T-cell (primary cell): ENCODE measurements at regions not wholly inside any gene's neighbourhood (a gene's known extent, or its start where the extent isn't known, plus 50 kb on each side); places are given as distances from the start of the nearest gene placed in this dataset.

Experiments used
- ATAC-seq, 4 experiments: fragments of 200-7000 bp in 3 of 4; fragments of 150-1000 bp in 1 of 4; cut with Tn5 transposase; replicated peaks in 1 of 4; 1 replicate in 3 of 4; 2 replicates in 1 of 4; pipeline ENCODE4 v1.10.0; 2021; ENCODE audit warnings: moderate library complexity in 3 of 4, mild to moderate bottlenecking in 2 of 4, moderate number of reproducible peaks in 1 of 4
- CTCF ChIA-PET, 2 donors: fragments of 300-600 bp; sonication (Branson Sonifier 250); formaldehyde crosslinking; loops; one replicate each; lab custom pipeline; 2022; ENCODE audit warnings: antibody characterized with exemption in 2 of 2; lab: Charles Lee
- POLR2A ChIA-PET, 2 donors: fragments of 300-600 bp; sonication (Branson Sonifier 250); formaldehyde crosslinking; loops; one replicate each; lab custom pipeline; 2022; ENCODE audit warnings: antibody characterized with exemption in 2 of 2; lab: Charles Lee
- DNase-seq, 35 experiments: peaks; one replicate each; pipeline versions ENCODE4 v3.0.0 to v3.0.0-alpha.2; 2013 to 2023
- H3K27ac ChIP-seq: one replicate; pipeline ENCODE4 v1.5.1; 2013; ENCODE audit warnings: low read length
- H3K27me3 ChIP-seq, 2 experiments: replicated peaks in 1 of 2; 1 replicate in 1 of 2; 2 replicates in 1 of 2; pipeline versions ENCODE4 v1.6.1 to v1.7.0; 2013; ENCODE audit warnings: low read length in 1 of 2, mixed read lengths in 1 of 2; ENCODE audit not compliant: control insufficient read depth in 2 of 2, insufficient read depth in 2 of 2; ENCODE audit errors: extremely low read depth in 1 of 2
- H3K36me3 ChIP-seq, 2 donors: 1 replicate in 1 of 2; 2 replicates in 1 of 2; pipeline versions ENCODE4 v1.6.1 to v1.7.0; 2013; ENCODE audit warnings: low read length in 1 of 2; ENCODE audit not compliant: control insufficient read depth in 2 of 2, insufficient read depth in 1 of 2; ENCODE audit errors: extremely low read depth in 1 of 2
- H3K4me1 ChIP-seq, 2 experiments: 1 replicate in 1 of 2; 2 replicates in 1 of 2; pipeline versions ENCODE4 v1.6.1 to v1.7.0; 2013; ENCODE audit warnings: low read length in 2 of 2, mixed read lengths in 1 of 2; ENCODE audit not compliant: insufficient read depth in 2 of 2, control insufficient read depth in 1 of 2; ENCODE audit errors: extremely low read depth in 1 of 2
- H3K4me3 ChIP-seq, 2 donors: 1 replicate in 1 of 2; 2 replicates in 1 of 2; pipeline versions ENCODE4 v1.5.1 to v1.7.0; 2013; ENCODE audit warnings: mild to moderate bottlenecking in 2 of 2, low read length in 1 of 2, moderate library complexity in 1 of 2; ENCODE audit not compliant: control insufficient read depth in 1 of 2; ENCODE audit errors: extremely low read depth in 1 of 2
- H3K9me3 ChIP-seq: 2 replicates; pipeline ENCODE4 v1.7.0; 2013
- H3K27ac Mint-ChIP-seq, 2 donors: one replicate each; pipeline ENCODE4 v1.8.0; 2020 to 2021; ENCODE audit warnings: mild to moderate bottlenecking in 2 of 2, mixed read lengths in 2 of 2
- H3K27me3 Mint-ChIP-seq, 2 donors: one replicate each; pipeline ENCODE4 v1.8.0; 2021 to 2022; ENCODE audit warnings: mixed read lengths in 2 of 2
- H3K36me3 Mint-ChIP-seq: one replicate; pipeline ENCODE4 v1.8.0; 2021; ENCODE audit warnings: mixed read lengths
- H3K4me1 Mint-ChIP-seq, 3 donors: one replicate each; pipeline ENCODE4 v1.8.0; 2020 to 2022; ENCODE audit warnings: mixed read lengths in 3 of 3, mild to moderate bottlenecking in 1 of 3
- H3K4me3 Mint-ChIP-seq, 3 donors: one replicate each; pipeline ENCODE4 v1.8.0; 2020 to 2022; ENCODE audit warnings: mild to moderate bottlenecking in 3 of 3, mixed read lengths in 3 of 3, moderate library complexity in 3 of 3
- H3K9me3 Mint-ChIP-seq, 3 donors: one replicate each; pipeline ENCODE4 v1.8.0; 2020 to 2022; ENCODE audit warnings: mixed read lengths in 3 of 3
- whole genome bisulfite sequencing: methylation state at CpG from one replicate; pipeline ENCODE4 v1.1.5; 2013; ENCODE audit warnings: missing lambda C conversion rate; ENCODE audit not compliant: insufficient coverage; 5-methylcytosine and 5-hydroxymethylcytosine counted together

- POLR2A ChIA-PET = no interaction called here
- WGBS = 36% methylated on average over 2 of the region's 7 CpGs
Measured at GRCh38 chr13:37486171-37486681, 112.3 kb downstream of the POSTN start.

GRCh38 chr13:37485756-37486155 is 112.8 kb downstream of the POSTN start:
- DNase-seq (no peak), ATAC-seq (no peak)

More at GRCh38 chr13:37486171-37486681, 112.3 kb downstream of the POSTN start:
- H3K36me3 ChIP-seq = no peaks in the 10 kb centered on the region
- H3K4me1 ChIP-seq = no peaks in the 10 kb centered on the region
- Mint-ChIP-seq H3K4me1 (no peaks in the 10 kb centered on the region), H3K9me3 (peaks cover 4 to 9% (median 5%) of the 10 kb centered on the region in 3 donors), H3K27me3 (no peaks in the 10 kb centered on the region), H3K36me3 (no peaks in the 10 kb centered on the region), H3K4me3 (no peak overlapping the region), H3K27ac (no peak overlapping the region)
- ATAC-seq = no peak
- CTCF ChIA-PET = no interaction called here
- no peaks in the 10 kb centered on the region for H3K27me3 ChIP-seq
- H3K9me3 ChIP-seq = no peaks in the 10 kb centered on the region
- DNase-seq = no peak
- no peak overlapping the region for H3K27ac ChIP-seq
- H3K4me3 ChIP-seq = no peak overlapping the region

GRCh38 chr13:37484056-37484455 is 114.5 kb downstream of the POSTN start:
- ATAC-seq (no peak), DNase-seq (no peak)
- ChIA-PET CTCF (no interaction called here), POLR2A (no interaction called here)
- no peaks in the 10 kb centered on the region for H3K27me3 ChIP-seq
- no peaks in the 10 kb centered on the region for H3K27me3 Mint-ChIP-seq
- H3K27ac Mint-ChIP-seq = no peak overlapping the region
- H3K4me1 ChIP-seq = no peaks in the 10 kb centered on the region
- H3K4me3 ChIP-seq = no peak overlapping the region
- H3K9me3 Mint-ChIP-seq = peaks cover 5 to 9% (median 8%) of the 10 kb centered on the region in 3 donors
- no peaks in the 10 kb centered on the region for H3K36me3 ChIP-seq
- H3K36me3 Mint-ChIP-seq = no peaks in the 10 kb centered on the region
- H3K9me3 ChIP-seq = no peaks in the 10 kb centered on the region
- H3K4me1 Mint-ChIP-seq = no peaks in the 10 kb centered on the region
- H3K27ac ChIP-seq = no peak overlapping the region
- no peak overlapping the region for H3K4me3 Mint-ChIP-seq
- WGBS = 90% methylated on average over 2 of the region's 2 CpGs

More at GRCh38 chr13:37485756-37486155, 112.8 kb downstream of the POSTN start:
- Mint-ChIP-seq H3K27me3 (no peaks in the 10 kb centered on the region), H3K36me3 (no peaks in the 10 kb centered on the region), H3K9me3 (peaks cover 4 to 9% (median 5%) of the 10 kb centered on the region in 3 donors), H3K4me3 (no peak overlapping the region), H3K27ac (no peak overlapping the region), H3K4me1 (no peaks in the 10 kb centered on the region)
- Histone ChIP-seq H3K4me3 (no peak overlapping the region), H3K4me1 (no peaks in the 10 kb centered on the region), H3K27me3 (no peaks in the 10 kb centered on the region), H3K9me3 (no peaks in the 10 kb centered on the region), H3K27ac (no peak overlapping the region), H3K36me3 (no peaks in the 10 kb centered on the region)
- CTCF ChIA-PET = no interaction called here
- POLR2A ChIA-PET = no interaction called here

- Histone ChIP-seq H3K36me3 (no peaks in the 10 kb centered on the region), H3K4me3 (no peak overlapping the region), H3K27ac (no peak overlapping the region), H3K27me3 (no peaks in the 10 kb centered on the region), H3K9me3 (no peaks in the 10 kb centered on the region), H3K4me1 (no peaks in the 10 kb centered on the region)
- H3K27me3 Mint-ChIP-seq = no peaks in the 10 kb centered on the region
- no peaks in the 10 kb centered on the region for H3K36me3 Mint-ChIP-seq
- ATAC-seq = no peak
- H3K9me3 Mint-ChIP-seq = peaks cover 5 to 9% (median 8%) of the 10 kb centered on the region in 3 donors
- ChIA-PET CTCF (no interaction called here), POLR2A (no interaction called here)
- no peak for DNase-seq
- no CpG with 5 or more reads among the region's 2 CpGs for WGBS
- H3K4me1 Mint-ChIP-seq = no peaks in the 10 kb centered on the region
- H3K27ac Mint-ChIP-seq = no peak overlapping the region
- H3K4me3 Mint-ChIP-seq = no peak overlapping the region
Measured at GRCh38 chr13:37482331-37482730, 116.2 kb downstream of the POSTN start.

- H3K36me3 Mint-ChIP-seq = no peaks in the 10 kb centered on the region
- H3K4me3 Mint-ChIP-seq = no peak overlapping the region
- POLR2A ChIA-PET = no interaction called here
- H3K9me3 Mint-ChIP-seq = peaks cover 5 to 8% (median 5%) of the 10 kb centered on the region in 3 donors
- DNase-seq = no peak
- no peaks in the 10 kb centered on the region for H3K36me3 ChIP-seq
- WGBS = no CpG with 5 or more reads among the region's 1 CpG
- no peak for ATAC-seq
- H3K27me3 ChIP-seq = no peaks in the 10 kb centered on the region
- H3K4me1 ChIP-seq = no peaks in the 10 kb centered on the region
- H3K27me3 Mint-ChIP-seq = no peaks in the 10 kb centered on the region
- H3K4me3 ChIP-seq = no peak overlapping the region
- H3K4me1 Mint-ChIP-seq = no peaks in the 10 kb centered on the region
- H3K9me3 ChIP-seq = no peaks in the 10 kb centered on the region
- CTCF ChIA-PET = no interaction called here
- no peak overlapping the region for H3K27ac ChIP-seq
- H3K27ac Mint-ChIP-seq = no peak overlapping the region
Measured at GRCh38 chr13:37481885-37482227, 116.7 kb downstream of the POSTN start.

- no peaks in the 10 kb centered on the region for H3K36me3 ChIP-seq
- no peaks in the 10 kb centered on the region for H3K27me3 ChIP-seq
- H3K27me3 Mint-ChIP-seq = no peaks in the 10 kb centered on the region
- no peaks in the 10 kb centered on the region for H3K36me3 Mint-ChIP-seq
- ChIA-PET CTCF (no interaction called here), POLR2A (no interaction called here)
- no peak overlapping the region for H3K4me3 ChIP-seq
- H3K27ac ChIP-seq = no peak overlapping the region
- H3K4me3 Mint-ChIP-seq = no peak overlapping the region
- no peaks in the 10 kb centered on the region for H3K4me1 Mint-ChIP-seq
- no CpG with 5 or more reads among the region's 7 CpGs for WGBS
- H3K9me3 Mint-ChIP-seq = peaks cover 2 to 8% (median 5%) of the 10 kb centered on the region in 3 donors
- H3K27ac Mint-ChIP-seq = no peak overlapping the region
- no peaks in the 10 kb centered on the region for H3K4me1 ChIP-seq
- DNase-seq (no peak), ATAC-seq (no peak)
- H3K9me3 ChIP-seq = no peaks in the 10 kb centered on the region
Measured at GRCh38 chr13:37481011-37481884, 117.3 kb downstream of the POSTN start.
